SIG-M5 treated with dmso at 0.1 percent for 504 hours (cell line): ENCODE measurements at regions not wholly inside any gene's neighbourhood (a gene's known extent, or its start where the extent isn't known, plus 50 kb on each side); places are given as distances from the start of the nearest gene placed in this dataset.

Experiments used
- DNase-seq: peaks from one replicate; lab custom pipeline; 2025; ENCODE audit not compliant: unreplicated experiment; lab: John Stamatoyannopoulos, UW

GRCh38 chr9:16193066-16193465 is 640.2 kb downstream of the CCDC171 start:
- no peak for DNase-seq

- DNase-seq: no peak
Observed at GRCh38 chr9:16196206-16196605, 643.4 kb downstream of the CCDC171 start.

GRCh38 chr9:16197578-16198370 is 644.9 kb downstream of the CCDC171 start:
- DNase-seq: no peak

DNA sequence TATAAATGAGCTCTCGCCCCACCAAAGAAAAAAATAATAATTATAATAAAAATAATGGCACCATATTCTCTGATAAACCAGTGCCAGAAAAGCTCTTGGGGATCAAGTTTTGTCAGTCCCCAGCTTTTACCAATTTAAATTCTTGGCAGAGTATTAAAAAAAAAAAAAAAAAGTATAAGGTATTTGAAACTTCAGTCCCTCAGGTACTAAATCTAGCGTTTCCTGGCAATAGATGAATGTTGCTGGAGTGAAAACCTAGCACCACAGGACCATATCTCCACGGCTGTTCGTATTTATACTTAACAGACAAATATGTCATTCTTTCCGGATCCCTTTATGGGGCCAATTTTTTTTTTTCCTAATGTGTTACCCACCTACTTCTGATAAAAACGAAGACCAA is 646.2 kb downstream of the CCDC171 start:
- DNase-seq: no peak

- no peak for DNase-seq
Observed at GRCh38 chr9:16202221-16202620, 649.4 kb downstream of the CCDC171 start.

- DNase-seq: no peak
Observed at GRCh38 chr9:16202914-16203728, 650.3 kb downstream of the CCDC171 start.

DNA sequence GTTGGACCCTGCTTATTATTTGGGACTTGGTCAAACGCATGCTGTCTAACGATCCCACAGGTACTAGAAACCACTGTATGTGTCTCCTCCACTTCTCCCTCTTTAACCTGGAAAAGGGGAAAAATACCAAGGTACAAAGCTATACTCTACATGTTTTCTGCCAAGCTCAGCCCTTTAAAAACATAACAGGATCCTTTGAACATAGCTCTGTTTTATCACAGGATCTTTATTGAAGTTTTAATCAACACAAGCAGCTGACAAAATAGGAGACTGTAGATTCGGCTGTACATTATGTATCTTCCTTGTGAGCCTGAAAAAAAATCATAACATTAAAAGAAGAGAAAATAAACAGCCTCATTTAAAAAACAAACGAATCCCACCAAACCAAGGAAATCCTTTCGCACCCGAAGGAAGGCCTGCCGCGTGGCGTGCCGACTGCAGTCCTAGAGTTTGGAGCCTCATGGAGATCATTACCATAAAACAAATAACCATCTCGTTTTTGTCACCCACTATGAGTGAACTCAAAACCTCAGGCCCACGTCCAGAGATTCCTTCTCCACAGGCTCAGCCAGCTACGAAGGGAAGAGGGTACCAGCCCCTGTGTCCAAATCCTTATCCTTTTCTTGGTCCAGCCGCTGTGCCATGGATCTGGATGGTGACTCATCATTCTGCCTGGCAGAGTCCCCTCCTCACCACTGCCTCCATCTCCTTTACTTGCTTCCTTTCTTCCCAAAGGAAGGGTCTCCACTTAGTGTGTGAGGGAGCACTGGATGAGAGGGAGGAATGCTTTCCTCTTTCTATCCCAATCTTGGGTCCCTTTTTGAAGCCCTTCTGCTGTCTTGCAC is 651.1 kb downstream of the CCDC171 start:
- DNase-seq: no peak

- DNase-seq: no peak
Observed at GRCh38 chr9:16205455-16205854, 652.6 kb downstream of the CCDC171 start.

GRCh38 chr9:16206518-16206917 is 653.7 kb downstream of the CCDC171 start:
- DNase-seq: no peak

- no peak for DNase-seq
Observed at GRCh38 chr9:16207161-16207560, 654.3 kb downstream of the CCDC171 start.

GRCh38 chr9:16210440-16210839 is 657.6 kb downstream of the CCDC171 start:
- no peak for DNase-seq

DNA sequence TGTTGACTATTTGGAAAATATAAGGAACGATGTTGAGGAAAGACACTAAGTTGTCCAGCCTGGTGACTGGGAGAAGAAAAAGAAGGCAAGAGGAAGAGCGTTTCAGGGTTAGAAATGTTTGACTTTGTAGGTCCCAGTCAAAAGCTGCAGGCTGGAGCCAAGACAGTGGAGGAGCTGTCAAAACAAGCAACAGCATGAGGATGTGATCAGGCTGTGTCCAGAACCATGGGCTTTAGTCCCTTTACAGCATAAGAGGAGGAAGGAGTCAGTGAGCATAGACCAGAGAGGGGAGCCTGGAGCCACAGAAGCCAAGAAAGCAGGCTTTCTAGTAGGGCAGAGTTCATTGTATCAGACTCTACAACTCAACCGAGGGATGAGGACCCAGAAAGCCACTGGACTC is 658.5 kb downstream of the BNC2 start:
- DNase-seq: no peak

GRCh38 chr9:16213781-16214515 is 656.5 kb downstream of the BNC2 start:
- DNase-seq: no peak

DNA sequence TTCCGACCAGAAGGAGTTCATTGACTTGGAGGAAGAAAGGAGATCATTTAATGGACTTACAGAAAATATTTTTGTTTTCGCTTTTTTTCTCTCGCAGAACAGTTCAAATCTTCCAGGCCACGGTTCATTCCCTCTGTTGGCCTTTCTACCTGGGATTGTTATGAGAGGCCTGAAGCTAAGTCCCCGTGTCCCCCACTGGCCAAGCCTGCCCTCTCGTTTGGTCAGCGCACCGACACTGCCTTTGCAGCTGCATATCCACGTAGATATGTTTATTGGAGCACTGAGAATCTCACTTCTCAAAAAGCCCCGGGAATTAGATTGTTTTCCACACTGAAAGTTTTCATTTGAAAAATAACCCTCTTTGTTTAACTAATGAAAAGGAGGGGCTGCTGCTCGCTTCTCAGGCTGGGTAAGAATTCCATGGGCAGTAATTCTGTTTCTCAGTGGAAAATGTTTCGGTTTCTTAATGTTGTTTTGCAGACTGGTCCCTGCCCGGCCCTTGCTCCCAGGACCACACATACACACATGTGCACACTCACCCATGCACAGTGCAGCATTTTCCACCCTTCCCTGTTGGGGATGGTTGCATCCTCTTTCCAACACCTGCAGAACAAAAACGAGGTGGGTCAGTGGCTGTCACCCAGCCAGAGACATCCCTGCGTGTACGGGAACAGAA is 655.7 kb downstream of the BNC2 start:
- DNase-seq: no peak

DNA sequence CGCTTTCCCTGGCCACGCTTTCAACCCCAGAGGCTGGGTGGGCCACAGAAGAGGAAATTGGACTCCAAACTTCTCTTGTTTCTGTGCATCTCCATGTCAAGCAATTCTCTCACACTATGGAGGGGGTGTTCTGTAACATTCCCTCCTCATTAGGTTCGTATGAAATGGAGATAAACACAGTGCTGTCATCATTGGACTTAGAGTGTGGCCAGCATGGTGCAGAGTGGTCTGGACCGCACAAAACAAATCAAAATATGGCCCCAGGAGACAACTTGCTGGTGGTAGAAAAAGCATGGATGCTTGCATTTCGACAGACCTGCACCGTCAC is 655.2 kb downstream of the BNC2 start:
- DNase-seq: no peak

- DNase-seq: no peak
Observed at GRCh38 chr9:16217943-16218701, 652.3 kb downstream of the BNC2 start.

DNA sequence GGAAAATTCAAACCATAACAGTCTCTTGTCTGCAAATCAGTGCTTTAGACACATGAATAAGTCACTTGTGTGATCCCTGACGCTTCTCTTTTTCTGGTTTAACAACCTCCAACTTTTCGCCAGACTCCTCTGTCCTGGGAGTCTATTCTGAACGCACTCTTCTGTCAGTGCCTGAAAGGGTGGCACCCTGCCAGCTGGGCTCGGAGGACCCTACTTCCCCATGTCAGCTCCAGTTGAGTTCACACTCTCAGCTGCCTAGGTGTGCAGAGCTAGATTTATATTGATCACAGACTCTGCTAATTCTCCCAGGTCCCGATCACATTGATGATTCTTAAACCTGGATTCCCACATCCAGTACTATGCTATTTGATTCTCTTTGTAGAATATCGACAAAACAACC is 649.1 kb downstream of the BNC2 start:
- no peak for DNase-seq

- DNase-seq: no peak
Observed at GRCh38 chr9:16221822-16222547, 648.5 kb downstream of the BNC2 start.
